ENCODE measurements at regions not wholly inside any gene's neighbourhood (a gene's known extent, or its start where the extent isn't known, plus 50 kb on each side); places are given as distances from the start of the nearest gene placed in this dataset.

GRCh38 chr15:61527836-61528580 lies 298.9 kb upstream of the RORA start:
- no peaks in the 10 kb centered on the region for H3K36me3 Mint-ChIP-seq
- no peaks in the 10 kb centered on the region for H3K9me3 Mint-ChIP-seq (ENCODE audit: low read depth)
- no peak overlapping the region for H3K4me3 Mint-ChIP-seq
- peaks cover 5% of the 10 kb centered on the region for H3K4me1 Mint-ChIP-seq (ENCODE audit: low read depth)
- no peak overlapping the region for H3K27ac Mint-ChIP-seq
- H3K27me3 Mint-ChIP-seq: peaks cover 11% of the 10 kb centered on the region

DNA sequence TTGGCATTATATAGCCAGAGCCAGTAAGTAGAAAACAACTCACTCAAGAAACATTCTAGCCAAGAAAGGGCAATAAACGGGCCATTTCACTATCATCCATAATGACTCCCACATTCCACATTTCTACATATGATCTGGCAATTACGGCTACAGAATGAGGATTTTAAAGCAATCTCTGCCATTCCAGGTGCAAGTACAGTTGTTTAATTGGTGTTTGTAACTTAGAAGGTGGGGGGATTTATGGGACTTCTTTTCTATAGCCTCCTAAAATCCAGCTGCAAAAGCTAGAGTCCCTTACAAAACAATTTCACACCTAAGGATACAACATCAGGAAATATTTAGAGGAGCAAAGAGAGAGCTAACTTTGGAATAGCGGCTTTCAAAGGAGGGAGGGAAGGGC lies 295.4 kb upstream of the RORA start:
- Mint-ChIP-seq H3K4me1 (ENCODE audit: low read depth) (peaks cover 5% of the 10 kb centered on the region), H3K27ac (no peak overlapping the region), H3K4me3 (no peak overlapping the region), H3K9me3 (ENCODE audit: low read depth) (no peaks in the 10 kb centered on the region), H3K27me3 (peaks cover 3% of the 10 kb centered on the region), H3K36me3 (no peaks in the 10 kb centered on the region)

DNA sequence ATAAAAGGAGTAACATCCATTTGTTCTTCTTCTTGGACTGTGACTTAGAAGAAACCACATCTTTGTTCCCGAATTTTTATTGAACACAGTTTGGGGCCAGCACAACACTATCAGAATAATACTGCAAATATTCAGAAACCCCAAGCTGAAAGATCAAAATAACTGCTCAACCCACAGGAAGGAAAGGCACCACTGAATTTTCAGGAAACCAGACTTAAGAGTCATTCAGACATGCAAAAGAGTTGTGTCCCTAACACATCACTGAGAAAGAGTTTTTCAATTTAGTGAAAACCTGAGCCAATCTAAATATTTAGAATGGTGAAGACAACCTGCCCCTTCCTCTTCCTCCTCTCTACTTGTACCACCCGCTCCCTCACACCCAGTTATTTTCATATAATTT lies 295.0 kb upstream of the RORA start:
- Mint-ChIP-seq H3K4me3 (no peak overlapping the region), H3K9me3 (ENCODE audit: low read depth) (no peaks in the 10 kb centered on the region), H3K27me3 (peaks cover 4% of the 10 kb centered on the region), H3K4me1 (ENCODE audit: low read depth) (peaks cover 5% of the 10 kb centered on the region), H3K27ac (no peak overlapping the region), H3K36me3 (no peaks in the 10 kb centered on the region)

DNA sequence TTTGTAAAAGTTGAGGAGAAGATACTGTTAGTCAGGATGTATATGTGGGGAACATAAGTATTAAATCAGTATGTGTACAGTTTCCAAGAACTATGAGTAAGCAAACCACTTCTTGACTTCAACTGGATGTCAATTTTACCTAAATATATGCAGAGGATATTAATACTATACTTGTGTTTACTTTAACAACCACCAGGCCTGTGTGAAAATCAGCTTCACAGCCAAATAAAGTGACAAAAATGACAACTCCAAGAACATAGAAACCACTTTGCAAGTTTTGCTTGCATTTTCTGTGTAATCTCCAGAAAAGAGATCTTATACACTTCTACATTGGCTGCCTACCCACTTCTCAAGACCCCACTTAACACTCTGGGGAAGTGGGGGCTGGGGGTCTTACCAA lies 293.3 kb upstream of the RORA start:
- peaks cover 6% of the 10 kb centered on the region for H3K27me3 Mint-ChIP-seq
- no peak overlapping the region for H3K4me3 Mint-ChIP-seq
- H3K36me3 Mint-ChIP-seq: no peaks in the 10 kb centered on the region
- H3K27ac Mint-ChIP-seq: no peak overlapping the region
- peaks cover 5% of the 10 kb centered on the region for H3K4me1 Mint-ChIP-seq (ENCODE audit: low read depth)
- no peaks in the 10 kb centered on the region for H3K9me3 Mint-ChIP-seq (ENCODE audit: low read depth)

DNA sequence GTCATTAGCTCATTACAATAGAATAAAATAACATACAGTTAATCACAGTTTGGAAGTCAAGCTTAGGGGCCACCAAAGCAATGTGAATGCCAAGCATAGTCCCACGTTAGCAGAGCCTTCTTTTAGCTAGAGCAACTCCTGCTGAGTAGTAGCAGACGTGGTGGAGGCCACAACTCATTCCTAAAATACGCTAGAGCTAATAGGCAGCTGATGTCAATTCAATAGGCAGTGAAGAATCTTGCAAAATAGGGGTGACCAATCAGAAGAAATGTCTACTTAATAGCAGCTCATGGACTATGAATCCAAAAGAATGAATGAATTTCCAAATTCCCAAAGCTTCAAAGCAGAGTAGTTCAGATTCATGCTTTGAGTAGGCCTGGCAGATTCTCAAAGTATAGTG lies 292.9 kb upstream of the RORA start:
- H3K4me3 Mint-ChIP-seq: no peak overlapping the region
- peaks cover 7% of the 10 kb centered on the region for H3K27me3 Mint-ChIP-seq
- no peak overlapping the region for H3K27ac Mint-ChIP-seq
- no peaks in the 10 kb centered on the region for H3K9me3 Mint-ChIP-seq (ENCODE audit: low read depth)
- H3K4me1 Mint-ChIP-seq (ENCODE audit: low read depth): peaks cover 5% of the 10 kb centered on the region
- H3K36me3 Mint-ChIP-seq: no peaks in the 10 kb centered on the region

DNA sequence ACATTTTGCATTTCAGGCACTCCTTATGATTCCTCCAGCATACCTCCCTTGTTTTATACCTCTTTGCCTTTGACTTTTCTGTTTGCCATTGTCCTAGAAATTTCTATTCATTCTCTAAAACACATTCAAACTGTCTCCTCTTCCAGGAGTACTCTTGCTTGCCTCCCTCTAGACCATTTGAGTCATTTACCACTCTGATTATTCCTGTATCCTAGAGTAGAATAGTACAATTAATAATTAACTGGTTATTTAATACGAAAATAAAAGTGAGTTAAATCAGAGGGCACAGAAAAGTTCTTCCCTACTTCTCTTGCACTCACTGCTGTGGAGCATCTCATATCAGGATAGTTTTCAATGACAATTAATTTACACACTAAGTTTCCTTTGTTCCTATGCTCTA lies 290.2 kb upstream of the RORA start:
- Mint-ChIP-seq H3K27me3 (peaks cover 5% of the 10 kb centered on the region), H3K9me3 (ENCODE audit: low read depth) (no peaks in the 10 kb centered on the region), H3K4me3 (no peak overlapping the region), H3K27ac (no peak overlapping the region), H3K36me3 (no peaks in the 10 kb centered on the region), H3K4me1 (ENCODE audit: low read depth) (peaks cover 4% of the 10 kb centered on the region)

DNA sequence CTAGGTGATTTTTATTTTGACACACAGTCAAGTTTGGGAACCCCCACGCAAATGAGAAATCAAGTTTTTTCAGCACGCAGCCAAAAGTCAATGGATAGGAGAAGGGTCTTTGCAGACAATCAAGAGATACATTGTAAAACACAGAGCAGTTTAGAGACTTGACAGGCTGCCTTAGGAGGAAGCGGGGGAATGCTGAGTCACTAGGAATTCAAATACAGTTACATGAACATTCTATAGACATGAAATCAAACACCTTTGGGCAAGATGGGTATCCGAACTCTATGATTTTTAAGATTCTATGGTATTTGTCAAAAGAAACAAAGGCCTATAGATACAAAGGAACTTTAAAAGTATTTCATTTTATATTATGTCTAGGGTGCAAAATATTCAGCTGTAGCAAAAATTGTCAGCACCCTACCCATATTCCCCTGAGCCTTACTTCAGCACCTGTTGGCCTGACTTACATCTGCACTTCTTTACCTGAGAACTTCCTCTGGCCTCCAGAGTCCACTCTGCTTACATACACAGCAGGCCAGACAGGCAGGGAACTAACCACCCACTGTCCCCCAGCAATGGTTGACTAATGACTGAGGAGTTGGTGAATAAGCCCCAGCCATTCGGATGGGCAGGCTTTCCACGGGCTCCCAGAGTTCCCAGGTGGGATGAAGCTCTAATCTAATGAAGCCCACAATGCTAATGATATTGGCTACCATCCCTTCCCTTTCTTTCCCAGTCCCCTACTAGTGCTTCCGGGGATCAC lies 289.3 kb upstream of the RORA start:
- H3K4me3 Mint-ChIP-seq: no peak overlapping the region
- H3K9me3 Mint-ChIP-seq (ENCODE audit: low read depth): no peaks in the 10 kb centered on the region
- no peaks in the 10 kb centered on the region for H3K4me1 Mint-ChIP-seq (ENCODE audit: low read depth)
- peaks cover 7% of the 10 kb centered on the region for H3K27me3 Mint-ChIP-seq
- H3K27ac Mint-ChIP-seq: no peak overlapping the region
- no peaks in the 10 kb centered on the region for H3K36me3 Mint-ChIP-seq

GRCh38 chr15:61517776-61518175 lies 288.7 kb upstream of the RORA start:
- no peaks in the 10 kb centered on the region for H3K36me3 Mint-ChIP-seq
- no peak overlapping the region for H3K4me3 Mint-ChIP-seq
- no peak overlapping the region for H3K27ac Mint-ChIP-seq
- peaks cover 7% of the 10 kb centered on the region for H3K27me3 Mint-ChIP-seq
- H3K9me3 Mint-ChIP-seq (ENCODE audit: low read depth): no peaks in the 10 kb centered on the region
- no peaks in the 10 kb centered on the region for H3K4me1 Mint-ChIP-seq (ENCODE audit: low read depth)

GRCh38 chr15:61517335-61517734 lies 288.2 kb upstream of the RORA start:
- no peaks in the 10 kb centered on the region for H3K36me3 Mint-ChIP-seq
- H3K4me1 Mint-ChIP-seq (ENCODE audit: low read depth): no peaks in the 10 kb centered on the region
- no peaks in the 10 kb centered on the region for H3K9me3 Mint-ChIP-seq (ENCODE audit: low read depth)
- no peak overlapping the region for H3K4me3 Mint-ChIP-seq
- H3K27ac Mint-ChIP-seq: no peak overlapping the region
- H3K27me3 Mint-ChIP-seq: peaks cover 8% of the 10 kb centered on the region

GRCh38 chr15:61511756-61512155 lies 282.7 kb upstream of the RORA start:
- no peaks in the 10 kb centered on the region for H3K36me3 Mint-ChIP-seq

DNA sequence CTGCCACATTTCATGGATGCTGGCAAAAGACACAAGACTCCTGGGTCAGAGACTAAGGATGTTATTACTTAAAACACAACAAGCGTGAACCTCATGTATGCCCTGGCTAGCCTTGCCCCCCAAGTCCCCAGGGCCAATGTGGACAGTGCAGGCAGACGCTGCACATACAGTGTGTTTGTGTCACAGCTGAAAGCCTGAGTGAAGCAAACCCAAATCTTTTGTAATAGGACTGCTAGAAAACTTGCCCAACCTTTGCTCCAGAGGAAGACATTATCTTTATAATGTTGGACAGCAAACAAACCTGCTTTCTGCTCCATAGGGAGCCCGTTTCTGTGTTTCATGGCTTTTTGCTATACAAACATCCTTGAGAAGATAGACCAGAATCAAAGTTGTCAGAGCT lies 282.0 kb upstream of the RORA start:
- H3K4me1 Mint-ChIP-seq (ENCODE audit: low read depth): no peaks in the 10 kb centered on the region
- no peaks in the 10 kb centered on the region for H3K9me3 Mint-ChIP-seq (ENCODE audit: low read depth)
- no peaks in the 10 kb centered on the region for H3K36me3 Mint-ChIP-seq
- peaks cover 10% of the 10 kb centered on the region for H3K27me3 Mint-ChIP-seq
- no peak overlapping the region for H3K4me3 Mint-ChIP-seq
- H3K27ac Mint-ChIP-seq: no peak overlapping the region

More at GRCh38 chr15:61511756-61512155, 282.7 kb upstream of the RORA start:
- no peak overlapping the region for H3K27ac Mint-ChIP-seq
- no peak overlapping the region for H3K4me3 Mint-ChIP-seq
- no peaks in the 10 kb centered on the region for H3K4me1 Mint-ChIP-seq (ENCODE audit: low read depth)
- no peaks in the 10 kb centered on the region for H3K9me3 Mint-ChIP-seq (ENCODE audit: low read depth)
- peaks cover 10% of the 10 kb centered on the region for H3K27me3 Mint-ChIP-seq

DNA sequence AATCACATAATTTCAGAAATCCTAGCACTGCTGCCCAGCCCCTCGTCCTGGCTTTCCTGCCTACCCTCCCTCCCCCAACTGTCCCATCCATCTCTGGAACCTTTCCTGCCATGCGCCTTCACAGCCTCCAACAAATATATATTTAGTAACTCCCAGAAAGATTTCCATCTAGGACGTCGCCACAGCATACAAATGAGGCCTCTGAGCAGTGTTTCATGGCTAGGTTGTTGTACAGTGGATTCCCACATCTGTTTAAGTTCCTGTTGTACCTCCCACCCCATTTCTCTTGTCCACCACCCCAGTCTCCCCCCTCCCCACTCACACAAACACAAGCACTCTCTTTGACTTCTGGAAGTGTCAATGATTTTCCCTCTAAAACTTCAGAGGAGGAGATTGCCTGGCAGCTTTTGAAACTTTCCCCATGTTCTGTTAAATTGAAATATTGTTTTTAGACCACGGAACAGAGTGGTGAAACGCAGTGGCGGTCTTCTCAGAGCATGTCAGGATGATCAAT lies 280.3 kb upstream of the RORA start:
- no peak overlapping the region for H3K4me3 Mint-ChIP-seq
- H3K27me3 Mint-ChIP-seq: peaks cover 10% of the 10 kb centered on the region
- no peaks in the 10 kb centered on the region for H3K4me1 Mint-ChIP-seq (ENCODE audit: low read depth)
- no peaks in the 10 kb centered on the region for H3K9me3 Mint-ChIP-seq (ENCODE audit: low read depth)
- H3K36me3 Mint-ChIP-seq: no peaks in the 10 kb centered on the region
- no peak overlapping the region for H3K27ac Mint-ChIP-seq

DNA sequence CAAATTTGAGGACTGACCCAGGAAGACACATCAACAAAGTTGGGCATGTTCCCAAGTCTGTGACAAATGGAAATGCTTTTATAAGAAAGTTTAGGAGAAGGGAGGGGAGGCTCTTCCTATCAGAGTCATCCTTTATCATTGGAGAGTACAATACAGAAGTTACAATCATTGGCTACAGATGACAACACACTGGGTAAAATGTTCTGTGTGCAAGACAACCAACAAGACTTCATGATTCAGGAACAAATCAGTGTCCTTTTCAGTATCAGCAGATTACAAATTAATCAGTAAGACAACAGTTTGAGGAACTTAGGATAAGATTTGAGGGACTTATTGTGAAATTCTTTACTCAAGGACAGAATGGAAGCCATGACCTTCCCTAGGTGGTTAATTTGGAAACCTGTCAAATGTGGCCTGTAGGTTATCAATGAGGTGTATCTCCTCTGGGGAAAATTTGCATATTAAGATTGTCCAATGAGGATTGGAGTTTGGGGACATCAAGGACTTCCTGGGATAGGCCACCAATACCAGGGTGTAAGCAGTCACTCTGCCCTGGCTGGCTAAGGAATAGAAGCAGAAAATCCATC lies 274.4 kb upstream of the RORA start:
- H3K27ac Mint-ChIP-seq: no peak overlapping the region
- H3K36me3 Mint-ChIP-seq: no peaks in the 10 kb centered on the region
- H3K27me3 Mint-ChIP-seq: peaks cover 10% of the 10 kb centered on the region
- no peak overlapping the region for H3K4me3 Mint-ChIP-seq
- no peaks in the 10 kb centered on the region for H3K4me1 Mint-ChIP-seq (ENCODE audit: low read depth)
- no peaks in the 10 kb centered on the region for H3K9me3 Mint-ChIP-seq (ENCODE audit: low read depth)

GRCh38 chr15:61501815-61502389 lies 272.8 kb upstream of the RORA start:
- no peak overlapping the region for H3K4me3 Mint-ChIP-seq
- no peaks in the 10 kb centered on the region for H3K4me1 Mint-ChIP-seq (ENCODE audit: low read depth)
- H3K9me3 Mint-ChIP-seq (ENCODE audit: low read depth): no peaks in the 10 kb centered on the region

More at GRCh38 chr15:61501815-61502389, 272.8 kb upstream of the RORA start:
- no peaks in the 10 kb centered on the region for H3K36me3 Mint-ChIP-seq
- peaks cover 10% of the 10 kb centered on the region for H3K27me3 Mint-ChIP-seq
- no peak overlapping the region for H3K27ac Mint-ChIP-seq

Data from activated naive CD8-positive, alpha-beta T cell (primary cell).